ENCODE measurements at regions not wholly inside any gene's neighbourhood (a gene's known extent, or its start where the extent isn't known, plus 50 kb on each side); places are given as distances from the start of the nearest gene placed in this dataset.
A peak's percentile ranks its signal among the peaks of the same experiment; 100 is the strongest.

DNA sequence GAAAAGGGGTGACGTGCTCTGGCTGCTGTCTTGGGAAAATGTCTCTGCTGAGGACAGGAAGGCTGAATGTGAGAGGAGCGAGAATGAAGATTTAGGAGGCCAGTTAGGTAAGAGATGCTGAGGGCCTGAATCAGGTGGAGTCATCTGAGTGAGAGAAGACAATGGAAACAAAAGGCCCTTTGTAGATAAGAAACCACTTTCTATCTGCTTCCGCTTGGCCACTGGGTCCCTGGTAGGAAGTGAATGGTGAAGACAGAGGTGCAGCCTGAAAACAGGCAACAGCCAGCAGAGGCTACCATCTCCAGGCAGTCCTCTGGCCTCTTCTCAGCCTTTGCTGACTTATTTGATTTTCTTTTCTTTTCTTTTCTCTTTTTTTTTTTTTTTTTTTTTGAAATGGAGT, 374.0 kb upstream of the SLC14A2 start:
- Mint-ChIP-seq H3K27me3 (ENCODE audit: low read depth) (no peaks in the 10 kb centered on the region), H3K27ac (ENCODE audit: unreplicated experiment) (no peak overlapping the region), H3K9me3 (ENCODE audit: low read depth) (no peaks in the 10 kb centered on the region), H3K4me1 (ENCODE audit: low read depth) (peaks cover 27% of the 10 kb centered on the region), H3K36me3 (ENCODE audit: low read depth) (no peaks in the 10 kb centered on the region), H3K4me3 (ENCODE audit: unreplicated experiment) (no peak overlapping the region)
- DNase-seq (ENCODE audit: low spot score), result no peak
- TF ChIP-seq, protein P1, sequence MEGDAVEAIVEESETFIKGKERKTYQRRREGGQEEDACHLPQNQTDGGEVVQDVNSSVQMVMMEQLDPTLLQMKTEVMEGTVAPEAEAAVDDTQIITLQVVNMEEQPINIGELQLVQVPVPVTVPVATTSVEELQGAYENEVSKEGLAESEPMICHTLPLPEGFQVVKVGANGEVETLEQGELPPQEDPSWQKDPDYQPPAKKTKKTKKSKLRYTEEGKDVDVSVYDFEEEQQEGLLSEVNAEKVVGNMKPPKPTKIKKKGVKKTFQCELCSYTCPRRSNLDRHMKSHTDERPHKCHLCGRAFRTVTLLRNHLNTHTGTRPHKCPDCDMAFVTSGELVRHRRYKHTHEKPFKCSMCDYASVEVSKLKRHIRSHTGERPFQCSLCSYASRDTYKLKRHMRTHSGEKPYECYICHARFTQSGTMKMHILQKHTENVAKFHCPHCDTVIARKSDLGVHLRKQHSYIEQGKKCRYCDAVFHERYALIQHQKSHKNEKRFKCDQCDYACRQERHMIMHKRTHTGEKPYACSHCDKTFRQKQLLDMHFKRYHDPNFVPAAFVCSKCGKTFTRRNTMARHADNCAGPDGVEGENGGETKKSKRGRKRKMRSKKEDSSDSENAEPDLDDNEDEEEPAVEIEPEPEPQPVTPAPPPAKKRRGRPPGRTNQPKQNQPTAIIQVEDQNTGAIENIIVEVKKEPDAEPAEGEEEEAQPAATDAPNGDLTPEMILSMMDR (IDR thresholded peaks at IDR 0.05), result no peak

DNA sequence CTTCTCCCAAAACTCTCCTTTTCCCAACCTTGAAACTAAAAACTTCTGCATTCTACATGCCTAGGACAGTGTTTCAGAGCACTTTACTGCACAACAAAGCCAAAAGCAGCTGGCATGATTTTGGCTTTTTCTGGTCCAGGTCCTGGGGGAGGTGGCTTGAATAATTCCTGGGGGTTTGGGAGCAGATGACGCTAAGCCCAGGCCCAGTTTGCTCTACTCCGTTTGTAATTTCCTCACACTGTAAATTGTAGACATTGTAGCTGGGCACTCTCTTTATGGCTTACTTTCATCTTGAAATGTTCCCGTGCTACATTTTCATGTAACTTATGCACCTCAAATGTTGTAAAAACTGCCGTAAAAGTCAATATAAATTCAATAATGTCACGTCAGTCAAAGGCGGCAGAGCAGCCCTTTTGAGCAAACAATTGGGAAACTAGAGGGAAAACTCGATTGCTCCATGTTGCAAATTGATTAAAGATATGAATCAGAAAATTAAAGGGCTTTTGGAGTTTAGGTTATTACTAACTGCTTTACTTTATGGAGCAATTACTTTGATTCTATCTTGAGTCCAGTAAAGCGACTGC, 373.2 kb upstream of the SLC14A2 start:
- Mint-ChIP-seq H3K27me3 (ENCODE audit: low read depth) (no peaks in the 10 kb centered on the region), H3K9me3 (ENCODE audit: low read depth) (no peaks in the 10 kb centered on the region), H3K4me3 (ENCODE audit: unreplicated experiment) (no peak overlapping the region), H3K4me1 (ENCODE audit: low read depth) (peaks cover 25% of the 10 kb centered on the region), H3K36me3 (ENCODE audit: low read depth) (no peaks in the 10 kb centered on the region), H3K27ac (ENCODE audit: unreplicated experiment) (no peak overlapping the region)
- no peak for DNase-seq (ENCODE audit: low spot score)
- TF ChIP-seq, protein P1 (IDR thresholded peaks at IDR 0.05), result no peak

DNA sequence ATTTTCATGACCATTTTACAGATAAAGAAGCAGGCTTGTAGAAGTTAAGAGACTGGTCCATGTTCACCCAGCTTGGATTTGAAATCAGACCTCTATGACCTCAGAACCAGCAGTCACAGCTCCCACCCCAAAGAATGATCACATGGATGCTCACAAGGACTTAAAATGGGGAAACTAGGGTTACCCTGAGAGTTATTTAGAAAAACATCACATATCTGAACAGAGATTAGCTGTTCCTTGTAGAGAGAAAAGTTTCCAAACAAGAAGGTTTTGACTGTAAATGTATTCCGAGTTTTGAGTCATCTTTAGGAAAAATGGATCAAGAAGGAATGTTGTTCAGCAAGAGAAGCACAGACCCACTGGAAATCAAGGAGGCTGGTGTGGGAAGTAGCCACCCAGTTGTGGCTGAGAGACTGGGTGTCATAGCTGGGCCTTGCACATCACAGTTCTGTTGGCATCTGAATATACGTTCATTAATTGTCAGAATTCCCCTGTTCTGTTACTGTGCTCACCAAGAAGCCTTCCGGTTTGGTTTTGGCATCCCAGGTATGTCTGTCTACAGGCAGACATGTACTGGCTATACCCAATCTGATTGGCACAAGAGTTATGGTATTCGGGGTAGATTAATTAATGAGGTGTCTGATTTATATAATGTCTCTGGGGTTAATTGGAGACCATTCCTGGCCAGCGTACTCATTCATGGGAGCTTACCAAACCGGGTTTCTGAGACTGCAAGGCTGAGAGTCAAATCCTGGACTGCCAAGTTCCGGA, 371.8 kb upstream of the SLC14A2 start:
- Mint-ChIP-seq H3K27me3 (ENCODE audit: low read depth) (no peaks in the 10 kb centered on the region), H3K27ac (ENCODE audit: unreplicated experiment) (no peak overlapping the region), H3K9me3 (ENCODE audit: low read depth) (no peaks in the 10 kb centered on the region), H3K4me3 (ENCODE audit: unreplicated experiment) (no peak overlapping the region), H3K36me3 (ENCODE audit: low read depth) (no peaks in the 10 kb centered on the region), H3K4me1 (ENCODE audit: low read depth) (peaks cover 40% of the 10 kb centered on the region)
- TF ChIP-seq, protein P1 (IDR thresholded peaks at IDR 0.05), result no peak
- no peak for DNase-seq (ENCODE audit: low spot score)

DNA sequence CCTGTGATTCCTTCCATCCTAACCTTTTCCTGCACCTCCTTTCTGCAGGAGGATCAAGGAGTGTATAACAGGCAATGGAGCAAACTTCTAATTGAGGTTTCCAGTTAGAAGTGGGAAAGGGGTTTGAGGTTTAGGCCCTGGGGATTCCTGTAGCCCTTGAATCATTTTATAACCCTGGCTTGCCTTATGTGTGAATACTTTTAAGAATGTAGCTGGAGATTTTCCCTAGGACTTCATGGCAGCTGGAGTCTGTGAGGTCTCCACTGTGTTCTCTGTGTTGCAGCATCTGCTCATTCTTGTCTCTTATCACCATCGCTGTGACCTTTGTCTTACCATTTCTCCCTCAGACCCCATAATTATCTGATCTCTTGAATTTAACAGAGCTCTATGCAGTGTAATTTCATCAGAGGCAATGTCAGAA, 370.2 kb upstream of the SLC14A2 start:
- peaks cover 56% of the 10 kb centered on the region for H3K4me1 Mint-ChIP-seq (ENCODE audit: low read depth)
- DNase-seq (ENCODE audit: low spot score), result no peak
- TF ChIP-seq, protein P1 (IDR thresholded peaks at IDR 0.05), result no peak

DNA sequence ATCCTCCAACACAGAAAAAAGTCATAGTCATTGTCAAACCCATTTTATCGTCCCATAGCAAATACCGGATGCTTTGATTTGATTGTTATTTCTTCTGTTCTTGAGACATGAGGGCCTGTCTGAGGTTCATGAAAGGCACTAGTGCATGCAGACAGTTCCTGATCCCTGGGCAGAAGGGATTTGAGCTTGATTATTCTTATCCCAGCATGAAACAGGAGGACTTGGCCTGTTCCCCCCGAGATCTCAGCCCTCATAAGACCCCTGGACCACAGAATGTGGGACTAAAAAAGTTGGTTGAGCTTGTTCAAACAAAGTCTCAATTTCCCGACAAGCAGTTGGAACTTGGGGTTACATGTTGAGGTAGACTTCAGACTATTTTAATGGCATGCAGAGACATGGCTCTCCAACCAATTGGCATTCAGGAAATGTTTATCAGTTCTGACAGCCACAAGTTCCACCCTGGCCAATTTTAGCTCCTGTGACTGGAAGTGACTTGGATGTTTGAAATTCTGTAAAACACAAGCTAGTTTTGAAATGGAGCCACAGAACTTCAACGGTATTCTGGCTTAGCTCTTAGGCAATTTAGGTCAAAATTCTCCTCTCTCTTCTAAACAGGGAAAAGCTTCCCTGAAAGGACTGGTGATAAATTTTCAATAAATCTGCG, 366.9 kb upstream of the SLC14A2 start:
- TF ChIP-seq, protein P1 (IDR thresholded peaks at IDR 0.05), result no peak
- no peak for DNase-seq (ENCODE audit: low spot score)
- H3K27ac Mint-ChIP-seq (ENCODE audit: unreplicated experiment), result peak overlapping the region; percentile 78
- H3K4me1 Mint-ChIP-seq (ENCODE audit: low read depth), result peaks cover 83% of the 10 kb centered on the region
- H3K9me3 Mint-ChIP-seq (ENCODE audit: low read depth), result no peaks in the 10 kb centered on the region
- no peaks in the 10 kb centered on the region for H3K36me3 Mint-ChIP-seq (ENCODE audit: low read depth)
- H3K4me3 Mint-ChIP-seq (ENCODE audit: unreplicated experiment), result no peak overlapping the region
- H3K27me3 Mint-ChIP-seq (ENCODE audit: low read depth), result no peaks in the 10 kb centered on the region

More for the DNA sequence above, 370.2 kb upstream of the SLC14A2 start:
- H3K27me3 Mint-ChIP-seq (ENCODE audit: low read depth), result no peaks in the 10 kb centered on the region
- H3K4me3 Mint-ChIP-seq (ENCODE audit: unreplicated experiment), result no peak overlapping the region
- no peaks in the 10 kb centered on the region for H3K36me3 Mint-ChIP-seq (ENCODE audit: low read depth)
- no peak overlapping the region for H3K27ac Mint-ChIP-seq (ENCODE audit: unreplicated experiment)
- H3K9me3 Mint-ChIP-seq (ENCODE audit: low read depth), result no peaks in the 10 kb centered on the region
